GM18873 (cell line): ENCODE measurements at regions not wholly inside any gene's neighbourhood (a gene's known extent, or its start where the extent isn't known, plus 50 kb on each side); places are given as distances from the start of the nearest gene placed in this dataset.

Experiments
- ATAC-seq: cut with Tn5 transposase; IDR thresholded peaks from one replicate; pipeline ENCODE4 v1.9.1; 2021; ENCODE audit warnings: mild to moderate bottlenecking, moderate library complexity, moderate number of reproducible peaks; ENCODE audit not compliant: unreplicated experiment, low FRiP score

DNA sequence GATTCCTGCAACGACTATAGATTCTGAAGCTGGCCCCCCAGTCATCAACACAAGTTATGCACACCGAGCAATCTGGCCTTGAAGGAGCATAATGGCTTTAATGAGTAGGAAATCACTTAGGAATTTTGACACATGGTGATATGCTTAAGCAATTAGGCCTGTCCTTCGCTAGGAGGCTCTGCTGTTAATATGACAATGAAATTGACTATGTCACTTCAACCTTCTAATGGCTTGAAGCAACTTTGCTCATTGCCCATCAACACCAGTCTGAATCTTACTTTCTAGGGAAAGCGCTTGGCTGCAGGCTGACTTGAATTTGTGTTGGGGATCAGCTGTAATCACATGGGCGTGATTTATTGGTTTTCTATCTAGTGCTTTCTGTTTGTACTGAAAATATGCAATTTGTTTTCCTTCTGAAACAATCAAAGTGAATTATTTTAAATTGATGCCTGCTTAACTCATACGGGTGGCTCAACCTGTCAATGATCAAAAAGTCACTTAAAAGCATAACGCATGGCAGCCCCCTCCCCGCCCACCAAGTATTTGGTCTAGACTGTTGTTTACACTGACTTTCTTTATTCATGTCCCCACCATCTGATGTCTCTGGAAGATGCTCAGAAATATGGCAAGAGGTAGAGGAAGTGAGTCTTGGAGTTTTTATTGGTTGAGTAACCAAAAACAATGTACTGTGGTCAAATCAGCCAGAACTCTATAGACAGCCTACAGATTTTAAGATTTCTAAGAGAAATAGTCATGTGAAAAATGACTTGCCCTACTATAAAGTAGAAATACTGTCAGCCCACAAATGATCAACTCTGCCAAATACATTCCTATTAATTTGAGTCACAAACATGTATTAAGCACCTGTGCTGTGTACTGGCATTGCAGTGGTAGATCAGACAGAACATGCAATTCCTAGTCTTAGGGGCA, 344.9 kb downstream of the RBM43 start:
- ATAC-seq, result no peak

DNA sequence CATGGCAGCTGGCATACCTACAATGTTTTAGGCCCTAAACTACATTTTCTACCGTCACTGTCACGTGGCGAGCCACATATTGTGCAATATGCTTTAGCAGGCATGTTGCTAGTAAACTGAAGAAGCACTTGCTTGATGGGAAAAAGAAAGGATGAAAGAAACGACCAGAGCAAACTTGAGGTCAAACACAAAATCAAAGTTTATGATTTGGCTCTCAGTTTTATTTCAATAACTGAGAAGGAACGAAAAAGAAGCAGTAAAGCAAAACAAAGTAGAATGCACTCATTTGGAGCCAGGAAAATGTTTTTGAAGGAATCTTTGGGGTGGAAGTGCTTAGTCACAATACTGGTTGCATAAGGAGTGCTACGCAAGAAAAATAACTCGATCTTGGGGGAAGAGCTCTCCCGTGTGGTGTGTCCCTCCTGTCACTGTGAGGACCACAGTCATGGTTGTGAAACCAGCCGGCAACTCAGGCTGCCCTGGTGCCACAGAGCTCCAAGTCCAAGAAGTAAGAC, 349.8 kb downstream of the RBM43 start:
- ATAC-seq, result no peak

DNA sequence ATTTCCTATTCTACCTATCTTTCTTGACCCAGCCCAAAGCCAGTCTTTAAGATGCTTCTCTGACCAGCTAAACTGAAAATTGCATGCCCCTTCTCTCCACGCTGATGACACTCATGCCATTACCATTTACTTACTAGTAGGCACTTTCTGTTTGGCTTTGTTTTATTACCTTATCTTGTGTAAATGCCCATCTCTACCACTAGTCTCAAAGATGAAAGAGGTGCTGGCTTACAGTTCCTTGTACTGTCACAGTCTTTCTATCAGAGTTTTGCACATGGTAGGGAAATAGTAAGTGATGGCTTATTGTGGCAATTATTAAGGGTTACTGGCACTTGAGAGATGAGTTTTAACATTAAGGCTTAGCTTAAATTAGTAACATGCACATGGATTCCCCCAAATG, 352.1 kb downstream of the RBM43 start:
- no peak for ATAC-seq

DNA sequence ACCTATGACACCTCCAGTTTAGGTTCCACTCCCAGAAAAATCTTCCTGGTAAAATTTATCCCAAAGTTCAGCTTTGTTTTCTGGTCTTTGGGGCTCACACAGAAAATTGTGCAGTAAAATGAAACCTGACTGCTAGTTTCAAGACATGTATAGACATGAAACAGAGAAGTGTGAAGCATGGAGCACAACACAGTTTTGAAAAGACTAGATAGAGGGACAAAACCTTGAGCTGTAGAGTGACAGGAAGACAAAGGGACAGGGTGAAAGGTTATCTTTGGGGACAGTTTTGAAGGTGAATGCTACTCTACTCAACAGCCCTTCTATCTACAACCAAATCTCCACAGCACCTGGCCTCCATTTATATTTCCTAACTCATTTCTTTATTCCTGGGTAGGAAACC, 352.6 kb downstream of the RBM43 start:
- ATAC-seq, result no peak

DNA sequence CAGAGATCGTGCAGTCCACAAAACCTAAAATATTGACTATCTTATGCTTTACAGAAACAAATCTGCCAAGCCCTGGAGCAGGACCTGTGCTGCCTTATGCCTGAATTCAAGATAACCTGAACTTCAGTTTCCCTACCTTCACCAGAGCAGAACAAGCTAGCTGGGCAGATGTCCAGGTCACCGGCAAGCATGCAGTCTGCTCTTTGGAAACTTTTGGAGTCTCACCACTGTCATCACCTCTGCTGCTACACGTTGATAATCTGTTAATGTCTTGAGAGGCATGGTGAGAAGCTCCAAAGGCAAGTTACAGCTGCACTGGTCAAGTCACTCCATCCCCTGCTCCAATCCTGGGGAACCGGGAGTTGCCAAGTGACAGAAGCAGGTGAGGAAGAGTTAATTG, 354.2 kb downstream of the RBM43 start:
- ATAC-seq, result no peak

DNA sequence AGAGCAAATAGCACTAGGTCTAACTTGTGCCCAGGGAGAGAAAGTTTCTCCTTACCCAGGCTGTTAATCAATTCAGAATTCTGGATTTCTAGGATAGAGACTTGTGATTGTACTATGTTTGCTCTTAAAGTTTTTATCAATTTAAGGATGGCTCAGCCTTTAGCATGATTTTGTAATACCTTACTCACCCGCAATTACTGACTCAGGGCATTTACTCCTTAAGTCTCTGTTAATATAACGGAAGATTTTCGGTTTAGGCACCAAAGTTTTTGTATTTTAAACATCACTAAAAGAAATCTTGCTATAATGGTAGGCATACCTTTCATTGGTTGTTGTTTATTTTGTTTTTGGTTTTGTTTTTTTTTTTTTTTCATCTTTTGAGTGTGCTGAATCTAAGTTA, 358.2 kb downstream of the RBM43 start:
- ATAC-seq, result no peak

DNA sequence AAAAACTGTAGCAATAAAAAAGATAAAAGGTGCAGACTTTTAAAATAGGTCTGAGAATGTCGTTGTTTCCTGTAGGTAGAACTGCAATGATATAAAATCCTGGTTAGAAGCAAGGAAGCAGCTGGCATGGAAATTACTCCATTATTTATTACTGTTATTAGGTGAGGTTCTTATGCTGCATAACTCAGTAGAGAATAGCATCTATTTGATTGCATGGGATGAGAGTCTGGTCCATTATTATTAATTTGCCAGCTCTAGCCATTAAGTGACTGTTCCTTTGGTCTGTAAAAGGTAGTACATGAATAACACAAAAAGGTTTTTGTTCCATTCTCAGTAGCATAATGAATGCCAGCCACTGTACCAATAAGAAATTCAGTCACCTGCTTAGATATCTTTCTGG, 358.6 kb downstream of the RBM43 start:
- no peak for ATAC-seq

DNA sequence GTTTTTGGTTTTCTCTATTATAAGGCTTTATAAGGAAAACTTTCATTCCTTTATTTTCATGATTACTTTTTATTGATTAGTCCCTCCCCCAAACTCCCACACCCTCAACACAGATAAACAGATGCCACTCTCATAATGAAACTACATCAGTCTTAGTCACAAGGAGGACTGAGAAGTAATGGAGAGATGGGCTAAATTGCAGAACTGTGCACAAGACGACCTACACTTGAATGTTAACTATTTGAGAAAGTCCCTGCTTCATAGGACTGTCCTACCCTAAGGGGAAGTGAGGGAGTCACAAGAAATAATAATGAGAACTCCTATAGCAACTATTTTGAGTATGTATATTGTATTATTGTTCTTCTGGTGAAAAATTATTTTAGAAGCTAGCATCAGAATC, 360.8 kb downstream of the RBM43 start:
- ATAC-seq, result no peak

DNA sequence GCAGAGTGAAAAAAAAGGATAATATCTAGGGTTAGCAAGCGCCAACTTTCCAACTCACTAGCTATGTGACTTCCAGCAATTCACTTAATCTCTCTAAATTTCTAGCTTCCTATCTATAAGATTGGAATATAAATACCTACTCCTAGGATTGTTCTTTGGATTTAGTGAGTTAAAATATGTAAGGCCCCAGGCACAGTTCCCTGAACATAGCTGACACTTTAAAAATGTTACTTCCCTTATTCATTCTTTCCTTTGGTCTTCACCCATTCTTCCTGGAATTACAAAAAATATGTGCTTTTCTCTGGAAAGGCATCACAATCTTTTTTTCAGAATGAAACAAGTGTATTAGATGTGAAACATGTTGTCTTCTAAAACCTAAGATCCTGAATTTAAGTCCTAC, 365.7 kb downstream of the RBM43 start:
- ATAC-seq, result no peak

DNA sequence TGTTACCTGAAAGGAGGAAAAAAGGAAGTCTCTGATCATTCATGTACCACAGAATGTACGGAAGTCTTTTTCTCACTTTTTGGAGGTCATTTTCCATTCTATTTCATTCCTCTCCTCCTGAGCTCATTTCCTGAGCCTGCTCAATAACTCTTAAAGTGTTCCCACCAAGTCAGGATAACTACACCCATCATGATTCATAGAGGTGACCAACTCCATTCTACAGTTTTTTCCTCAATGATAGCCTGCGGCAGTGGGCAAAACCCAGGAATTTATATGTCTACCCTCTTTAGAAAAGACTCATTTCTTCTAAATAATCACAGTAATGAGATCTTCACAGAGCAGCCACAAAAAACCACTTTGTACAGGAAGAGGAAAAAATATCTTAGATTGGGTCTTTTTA, 372.5 kb downstream of the RBM43 start:
- no peak for ATAC-seq

DNA sequence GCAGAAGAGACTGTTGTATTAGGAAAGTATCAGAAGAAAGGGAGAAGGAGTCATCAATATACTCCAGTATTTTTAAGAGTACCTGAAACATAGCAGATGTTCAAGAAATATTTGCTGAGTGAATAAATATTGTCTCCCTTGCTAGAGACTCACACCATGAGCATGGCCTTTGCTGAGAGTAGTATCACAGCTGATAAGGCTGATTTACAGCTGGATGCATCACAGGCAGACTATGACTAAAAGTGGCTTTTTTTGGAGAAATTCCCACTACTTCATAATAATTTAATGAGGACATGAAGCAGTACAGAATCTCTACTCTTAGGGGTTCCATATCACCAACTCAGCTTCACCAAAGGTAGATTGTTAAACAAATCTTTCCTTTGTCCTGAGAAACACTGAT, 373.3 kb downstream of the RBM43 start:
- no peak for ATAC-seq

DNA sequence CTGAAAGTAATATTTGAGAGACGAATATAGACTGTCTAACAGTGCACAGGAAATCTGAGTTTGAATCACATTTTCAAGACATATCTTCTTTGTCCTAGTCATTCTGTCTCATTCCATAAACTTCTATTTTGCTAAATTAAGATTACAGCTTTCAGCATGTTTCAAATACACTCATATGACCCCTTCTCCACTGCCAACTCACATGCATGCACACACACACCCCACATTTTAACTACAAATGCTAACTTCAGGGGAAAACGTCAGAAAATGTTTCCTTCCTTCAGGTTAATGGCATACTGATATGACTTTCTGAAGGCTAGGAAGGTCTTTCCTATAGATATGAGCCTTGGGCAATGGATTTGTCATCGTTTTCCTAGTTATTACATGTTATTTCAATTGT, 373.7 kb downstream of the RBM43 start:
- ATAC-seq, result no peak

DNA sequence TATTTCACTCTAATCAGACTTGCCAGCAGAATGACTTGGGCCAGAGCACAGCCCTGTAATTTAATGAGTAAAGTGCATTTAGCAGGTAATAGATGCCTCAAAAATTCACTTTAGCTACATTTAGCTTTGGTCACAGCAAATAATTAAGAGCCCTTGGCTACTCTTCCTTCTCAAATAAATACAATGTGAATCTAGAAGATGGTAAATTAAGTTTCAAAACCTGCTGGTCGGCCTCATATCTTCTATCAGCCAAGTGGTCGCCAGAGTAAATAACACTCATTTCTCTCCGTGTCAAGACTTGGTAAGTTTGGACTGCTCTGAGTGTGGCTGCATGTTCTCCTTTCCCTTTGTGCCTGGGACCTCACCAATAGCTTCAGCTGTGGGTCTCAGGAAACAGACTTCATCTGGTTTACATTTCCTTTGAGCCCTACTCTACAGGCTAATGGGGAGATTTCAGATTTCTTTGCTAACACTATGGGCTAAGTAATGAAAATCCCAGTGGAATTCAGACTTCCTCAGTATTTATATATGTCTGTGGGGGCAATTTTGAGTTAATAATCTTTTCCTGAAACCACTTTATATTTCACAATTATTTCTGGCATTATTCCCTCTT, 375.8 kb downstream of the RBM43 start:
- no peak for ATAC-seq

DNA sequence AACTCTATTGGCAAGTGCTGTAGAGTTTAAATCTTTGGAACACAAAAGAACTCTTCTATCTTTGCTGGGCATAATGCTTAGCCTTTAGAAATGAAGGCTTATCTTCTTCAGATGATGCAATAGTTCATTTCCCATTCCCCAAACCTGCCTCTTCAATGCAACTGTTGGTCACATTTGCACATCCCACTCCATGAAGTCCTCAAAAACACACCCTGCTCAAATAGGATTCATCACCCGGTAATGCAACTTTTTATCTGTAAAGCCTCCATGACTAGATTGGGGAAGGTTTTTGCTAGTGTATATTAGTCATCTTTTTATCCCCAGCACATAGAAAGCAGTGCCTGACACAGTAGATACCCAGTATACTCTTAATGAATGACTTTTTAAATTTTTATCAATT, 376.4 kb downstream of the RBM43 start:
- no peak for ATAC-seq

DNA sequence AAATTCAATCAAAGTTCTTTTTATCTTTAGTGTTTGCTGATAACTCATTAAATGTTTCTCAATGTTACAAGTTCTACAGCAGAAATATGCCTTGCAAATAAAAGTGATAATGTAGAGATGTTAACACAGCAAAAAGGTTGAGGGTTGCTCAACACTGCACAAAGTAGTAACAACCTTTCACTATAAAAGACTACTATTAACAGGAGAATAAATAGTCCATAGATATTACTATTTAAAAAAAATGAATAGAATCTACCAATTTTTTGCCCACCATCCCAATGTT, 378.1 kb downstream of the RBM43 start:
- no peak for ATAC-seq

DNA sequence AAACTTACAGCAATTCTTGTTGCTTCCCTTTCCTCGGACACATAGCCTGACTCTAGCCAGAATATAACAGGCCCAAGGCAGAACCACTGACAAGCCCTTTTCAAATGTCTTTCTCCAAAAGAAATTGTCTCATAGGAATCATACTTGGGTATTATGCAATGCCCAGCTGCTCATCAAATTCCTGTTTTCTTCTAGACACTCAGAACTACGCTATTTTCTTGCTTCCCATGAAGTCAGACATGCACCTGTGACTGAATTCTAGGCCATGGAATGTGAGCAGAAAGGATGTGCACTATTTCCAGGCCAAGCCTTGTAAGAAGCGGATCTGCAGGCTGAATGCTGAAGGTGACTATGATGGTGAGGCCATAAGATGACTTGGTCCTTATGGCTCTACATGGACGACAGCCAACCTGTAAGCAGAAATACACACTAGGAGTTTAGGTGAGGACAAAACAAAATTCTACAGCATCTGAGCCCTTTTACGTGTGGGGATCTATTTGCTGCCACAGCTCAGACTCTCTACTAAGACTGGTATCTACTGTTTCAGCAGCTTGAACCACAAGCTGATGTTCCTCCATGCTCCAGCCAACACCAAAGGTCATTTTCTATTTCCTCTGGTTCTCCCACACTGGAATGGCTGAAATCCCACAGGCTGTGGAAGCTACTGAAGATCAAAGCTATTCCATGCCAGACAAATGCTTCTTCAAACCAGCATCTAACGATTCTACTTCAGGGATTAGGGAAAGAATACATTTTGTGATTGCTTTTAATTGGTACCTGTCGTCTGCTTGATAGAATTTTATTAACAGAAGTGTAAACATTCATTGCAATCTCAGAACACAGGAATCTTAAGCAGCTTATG, 378.7 kb downstream of the RBM43 start:
- no peak for ATAC-seq

DNA sequence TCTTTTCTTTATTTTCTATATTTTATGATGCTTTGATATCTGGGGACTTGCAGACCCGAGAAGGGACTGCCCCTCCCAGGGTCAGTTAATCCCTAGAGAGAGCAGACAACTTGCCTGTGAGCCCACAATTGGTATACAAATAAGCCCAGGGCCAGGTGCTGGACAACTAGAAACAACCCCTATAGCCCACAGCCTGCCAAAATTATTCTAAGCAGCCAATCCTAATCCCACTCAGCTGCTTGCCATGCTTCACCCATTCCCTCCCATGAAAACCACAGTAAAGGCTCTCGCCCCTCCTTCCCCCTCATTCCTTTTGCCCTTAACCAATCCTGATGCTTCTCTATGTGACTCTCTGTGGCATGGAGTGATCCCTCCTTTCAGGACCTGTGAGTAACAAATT, 380.7 kb downstream of the RBM43 start:
- no peak for ATAC-seq

DNA sequence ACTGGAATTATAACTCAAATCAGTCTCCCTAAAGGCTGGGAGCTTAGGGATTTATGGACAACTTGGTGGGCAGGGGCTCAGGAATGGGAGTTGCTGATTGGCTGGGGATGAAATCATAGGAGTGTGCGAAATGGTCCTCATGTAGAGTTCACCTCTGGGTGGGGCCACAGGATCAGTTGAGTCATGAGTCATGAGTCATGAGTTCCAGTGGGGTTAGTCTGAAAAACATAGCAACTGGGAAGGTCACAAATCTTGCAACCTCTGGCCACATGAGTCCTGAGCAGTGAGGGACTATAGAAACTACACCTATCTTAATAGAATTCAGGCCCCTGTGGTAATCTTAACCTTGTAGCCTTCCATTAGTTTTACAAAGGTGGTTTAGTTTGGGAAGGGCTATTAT, 383.3 kb downstream of the RBM43 start:
- ATAC-seq, result no peak

DNA sequence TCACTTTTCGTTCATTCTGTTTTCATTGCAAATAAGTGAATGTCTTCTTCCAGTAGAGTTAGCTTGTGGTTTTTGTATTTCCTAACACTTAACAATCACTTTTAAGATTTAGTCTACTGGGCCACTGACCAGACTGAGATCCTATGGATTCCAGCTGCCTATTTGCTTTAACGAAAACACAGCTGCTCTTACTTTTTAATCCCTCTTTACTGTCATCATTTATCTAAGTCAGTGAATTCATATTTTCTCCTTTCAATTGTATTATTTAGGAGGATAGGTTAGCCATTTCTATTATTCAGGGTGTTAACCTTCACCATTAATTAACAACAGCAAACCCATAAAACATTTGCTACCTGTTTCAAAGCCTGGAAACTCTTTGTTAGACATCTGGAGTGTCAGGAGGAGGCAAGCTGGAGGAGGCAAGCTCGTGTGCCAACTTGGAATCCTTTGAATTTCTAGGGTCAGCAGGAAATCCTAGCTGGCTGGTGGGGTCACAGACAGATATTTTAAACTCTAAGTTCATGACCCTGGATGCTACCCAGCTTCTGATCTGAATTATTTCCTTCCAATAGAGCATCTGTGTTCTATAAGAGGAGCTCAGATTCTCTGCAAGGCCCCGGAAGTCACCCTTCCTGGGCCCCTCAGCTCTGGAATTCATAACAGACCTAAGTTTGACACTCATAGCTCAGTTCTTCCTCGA, 385.3 kb downstream of the RBM43 start:
- ATAC-seq, result no peak

DNA sequence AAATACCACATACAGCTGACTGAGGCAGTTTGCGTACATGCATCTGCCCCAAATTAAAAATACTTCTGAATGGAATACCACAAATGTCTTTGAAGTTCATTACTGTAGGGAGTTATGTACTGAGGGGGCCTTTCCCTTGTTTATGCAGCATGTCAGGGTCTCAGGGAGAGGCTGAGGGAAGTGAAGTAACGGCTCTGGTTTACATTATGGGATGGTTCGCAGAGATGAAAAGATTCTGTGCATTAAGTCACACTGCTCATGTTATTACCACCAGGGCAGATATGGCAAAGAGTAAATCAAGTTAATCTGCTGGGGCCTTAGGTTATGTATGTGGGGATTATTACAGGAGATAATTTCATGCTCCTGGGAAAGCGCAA, 385.9 kb upstream of the RND3 start:
- ATAC-seq, result no peak
